Right atrium auricular region (tissue), 2 donors: ENCODE measurements at regions not wholly inside any gene's neighbourhood (a gene's known extent, or its start where the extent isn't known, plus 50 kb on each side); places are given as distances from the start of the nearest gene placed in this dataset.
"Not testable (repeated sequence)": the region's sequence is repeated elsewhere in the genome, so short reads cannot be mapped to it uniquely, and the experiment has no call there.

Source experiments
- DNase-seq: peaks from one replicate; pipeline ENCODE4 v3.0.0-alpha.2; 2019; ENCODE audit warnings: low spot score
- H3K27ac ChIP-seq, 2 donors: fragments of 200-600 bp; sonication (generic); 1 replicate in 1 of 2; 2 replicates in 1 of 2; pipeline ENCODE4 v1.5.1; 2016 to 2019
- H3K27me3 ChIP-seq, 2 donors: fragments of 200-600 bp; sonication (generic); one replicate each; pipeline versions ENCODE4 v1.5.1 to v1.6.0; 2017 to 2019
- H3K36me3 ChIP-seq: fragments of 200-600 bp; sonication (generic); one replicate; pipeline ENCODE4 v1.5.1; 2016
- H3K4me1 ChIP-seq, 2 donors: fragments of 200-600 bp; sonication (generic); one replicate each; pipeline versions ENCODE4 v1.5.1 to v1.6.0; 2017 to 2019
- H3K4me3 ChIP-seq, 2 donors: fragments of 200-600 bp; sonication (generic); 1 replicate in 1 of 2; 2 replicates in 1 of 2; pipeline ENCODE4 v1.5.1; 2017 to 2019; ENCODE audit warnings: mild to moderate bottlenecking in 1 of 2, moderate library complexity in 1 of 2
- H3K9me3 ChIP-seq, 2 donors: fragments of 200-600 bp; sonication (generic); one replicate each; pipeline ENCODE4 v1.5.1; 2019
- TF ChIP-seq, protein P1 (sequence below), 2 donors: fragments of 200-600 bp; sonication (generic); IDR thresholded peaks; one replicate each; pipeline ENCODE4 v1.5.1; 2019; ENCODE audit warnings: antibody characterized with exemption in 2 of 2

DNA sequence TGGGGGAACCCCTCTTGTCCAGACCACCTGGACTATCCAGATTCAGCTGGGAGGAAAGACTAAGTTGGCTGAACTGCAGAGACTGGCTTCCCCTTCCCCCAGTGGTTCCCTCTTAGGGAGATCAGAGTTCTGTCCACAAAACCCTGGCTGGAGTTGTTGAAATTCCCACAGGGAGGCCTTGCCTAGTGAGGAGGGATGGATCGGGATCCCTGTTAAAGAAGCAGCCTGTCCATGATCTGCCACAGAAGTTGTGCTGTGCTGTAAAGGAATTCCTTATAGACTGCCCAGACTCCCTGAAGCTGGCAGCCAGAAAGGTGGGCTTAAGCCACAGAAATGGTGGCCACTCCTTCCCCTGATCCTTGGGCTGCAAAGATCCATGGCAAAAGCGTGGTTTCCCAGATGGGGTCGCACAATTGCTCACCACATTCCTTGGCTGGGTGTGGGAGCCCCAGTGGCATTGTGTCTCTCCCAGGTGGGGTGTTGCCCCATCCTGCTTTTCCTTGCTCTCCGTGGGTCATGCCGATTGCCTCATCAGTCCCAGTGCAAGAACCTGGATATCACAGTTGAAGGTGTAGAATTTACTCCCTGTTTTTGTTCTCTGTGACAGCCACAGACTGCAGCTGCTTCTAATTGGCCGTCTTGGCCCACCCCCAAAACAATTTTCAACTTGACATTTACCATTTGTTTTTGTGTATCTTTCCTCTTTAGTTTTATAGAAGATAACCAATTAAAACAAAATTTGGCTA, 342.4 kb downstream of the FGF10 start:
- Histone ChIP-seq H3K9me3 (peaks cover 0 to 6% of the 10 kb centered on the region in 2 donors), H3K36me3 (no peaks in the 10 kb centered on the region), H3K27ac (no peak overlapping the region), H3K4me1 (no peaks in the 10 kb centered on the region), H3K27me3 (no peaks in the 10 kb centered on the region), H3K4me3 (no peak overlapping the region)
- no peak for DNase-seq
- TF ChIP-seq, protein P1, sequence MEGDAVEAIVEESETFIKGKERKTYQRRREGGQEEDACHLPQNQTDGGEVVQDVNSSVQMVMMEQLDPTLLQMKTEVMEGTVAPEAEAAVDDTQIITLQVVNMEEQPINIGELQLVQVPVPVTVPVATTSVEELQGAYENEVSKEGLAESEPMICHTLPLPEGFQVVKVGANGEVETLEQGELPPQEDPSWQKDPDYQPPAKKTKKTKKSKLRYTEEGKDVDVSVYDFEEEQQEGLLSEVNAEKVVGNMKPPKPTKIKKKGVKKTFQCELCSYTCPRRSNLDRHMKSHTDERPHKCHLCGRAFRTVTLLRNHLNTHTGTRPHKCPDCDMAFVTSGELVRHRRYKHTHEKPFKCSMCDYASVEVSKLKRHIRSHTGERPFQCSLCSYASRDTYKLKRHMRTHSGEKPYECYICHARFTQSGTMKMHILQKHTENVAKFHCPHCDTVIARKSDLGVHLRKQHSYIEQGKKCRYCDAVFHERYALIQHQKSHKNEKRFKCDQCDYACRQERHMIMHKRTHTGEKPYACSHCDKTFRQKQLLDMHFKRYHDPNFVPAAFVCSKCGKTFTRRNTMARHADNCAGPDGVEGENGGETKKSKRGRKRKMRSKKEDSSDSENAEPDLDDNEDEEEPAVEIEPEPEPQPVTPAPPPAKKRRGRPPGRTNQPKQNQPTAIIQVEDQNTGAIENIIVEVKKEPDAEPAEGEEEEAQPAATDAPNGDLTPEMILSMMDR (IDR thresholded peaks at IDR 0.05): no peak

DNA sequence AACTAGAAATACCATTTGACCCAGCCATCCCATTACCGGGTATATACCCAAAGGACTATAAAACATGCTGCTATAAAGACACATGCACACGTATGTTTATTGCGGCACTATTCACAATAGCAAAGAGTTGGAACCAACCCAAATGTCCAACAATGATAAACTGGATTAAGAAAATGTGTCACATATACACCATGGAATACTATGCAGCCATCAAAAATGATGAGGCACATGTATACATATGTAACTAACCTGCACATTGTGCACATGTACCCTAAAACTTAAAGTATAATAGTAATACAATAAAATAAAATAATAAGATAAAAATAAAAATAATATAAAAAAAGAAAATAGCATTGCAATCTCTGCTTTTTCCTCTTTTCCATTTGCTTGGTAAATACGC, 344.7 kb downstream of the FGF10 start:
- not testable (repeated sequence) for H3K4me3 ChIP-seq, H3K27me3 ChIP-seq, H3K4me1 ChIP-seq, H3K36me3 ChIP-seq, H3K27ac ChIP-seq, H3K9me3 ChIP-seq, DNase-seq

DNA sequence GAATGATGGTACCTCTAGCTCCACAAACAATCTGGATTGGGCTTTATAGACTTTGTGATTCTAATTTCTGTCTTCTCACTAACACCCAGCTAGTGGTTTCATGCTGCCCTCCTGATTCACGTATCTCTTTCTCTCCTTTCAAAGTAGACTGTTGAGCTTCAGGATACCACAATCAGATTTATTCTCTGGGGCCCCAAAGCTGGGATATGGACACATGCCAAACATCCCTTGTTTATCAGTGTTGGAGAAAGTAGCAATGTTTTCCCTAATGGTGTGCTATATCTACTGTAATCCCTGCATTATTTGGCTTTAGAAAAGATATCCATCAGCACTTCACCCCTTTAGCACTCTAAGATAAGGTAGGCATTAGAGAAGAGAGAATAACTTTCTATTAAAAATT, 361.0 kb downstream of the FGF10 start:
- H3K27ac ChIP-seq: no peak overlapping the region
- H3K4me3 ChIP-seq: no peak overlapping the region
- no peaks in the 10 kb centered on the region for H3K36me3 ChIP-seq
- TF ChIP-seq, protein P1 (IDR thresholded peaks at IDR 0.05): no peak
- no peak for DNase-seq
- no peaks in the 10 kb centered on the region for H3K27me3 ChIP-seq
- no peaks in the 10 kb centered on the region for H3K4me1 ChIP-seq
- H3K9me3 ChIP-seq: no peaks in the 10 kb centered on the region

- no peaks in the 10 kb centered on the region for H3K9me3 ChIP-seq
- no peaks in the 10 kb centered on the region for H3K27me3 ChIP-seq
- no peak overlapping the region for H3K4me3 ChIP-seq
- H3K4me1 ChIP-seq: no peaks in the 10 kb centered on the region
- no peak overlapping the region for H3K27ac ChIP-seq
- no peak for DNase-seq
- TF ChIP-seq, protein P1 (IDR thresholded peaks at IDR 0.05): no peak
- no peaks in the 10 kb centered on the region for H3K36me3 ChIP-seq
These were observed 366.6 kb downstream of the FGF10 start for GRCh38 chr5:44022622-44023021.

- TF ChIP-seq, protein P1 (IDR thresholded peaks at IDR 0.05): no peak
- H3K4me1 ChIP-seq: no peaks in the 10 kb centered on the region
- no peaks in the 10 kb centered on the region for H3K36me3 ChIP-seq
- no peak for DNase-seq
- no peak overlapping the region for H3K27ac ChIP-seq
- H3K27me3 ChIP-seq: no peaks in the 10 kb centered on the region
- no peak overlapping the region for H3K4me3 ChIP-seq
- H3K9me3 ChIP-seq: peaks cover 0 to 6% of the 10 kb centered on the region in 2 donors
These were observed 377.7 kb downstream of the FGF10 start for GRCh38 chr5:44011518-44011917.

DNA sequence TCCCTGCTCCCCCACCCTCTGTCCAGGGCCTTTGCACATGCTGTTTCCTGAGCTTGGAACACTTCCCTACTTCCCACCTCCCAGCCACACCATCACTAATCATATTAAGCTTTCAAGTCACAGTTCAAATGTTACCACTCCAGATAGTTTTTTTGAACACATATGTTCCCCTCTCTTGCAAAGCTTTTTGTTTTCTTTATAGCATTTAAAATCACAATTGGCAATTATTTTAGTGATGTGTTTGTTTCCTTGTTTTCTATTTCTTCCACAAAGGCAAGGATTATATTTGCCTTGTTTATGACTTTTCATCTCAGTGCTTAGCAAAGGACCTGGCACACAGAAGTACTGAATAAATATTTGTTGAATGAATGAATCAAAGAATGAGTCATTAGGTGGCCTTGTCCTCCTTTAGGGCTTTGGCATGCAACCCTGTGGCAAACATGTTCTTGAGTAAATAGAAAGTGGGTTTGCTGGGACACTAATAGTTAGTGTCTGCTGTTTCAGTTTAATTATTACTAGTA, 386.8 kb downstream of the FGF10 start:
- no peaks in the 10 kb centered on the region for H3K9me3 ChIP-seq
- TF ChIP-seq, protein P1 (IDR thresholded peaks at IDR 0.05): no peak
- no peak overlapping the region for H3K4me3 ChIP-seq
- H3K27ac ChIP-seq: no peak overlapping the region
- no peak for DNase-seq
- H3K4me1 ChIP-seq: no peaks in the 10 kb centered on the region
- H3K27me3 ChIP-seq: no peaks in the 10 kb centered on the region
- H3K36me3 ChIP-seq: no peaks in the 10 kb centered on the region
